Mesothelial cell of epicardium (in vitro differentiated cells): ENCODE measurements at regions not wholly inside any gene's neighbourhood (a gene's known extent, or its start where the extent isn't known, plus 50 kb on each side); places are given as distances from the start of the nearest gene placed in this dataset.

Source experiments
- DNase-seq, 2 experiments: peaks; one replicate each; pipeline ENCODE4 v3.0.0; 2021; ENCODE audit warnings: low spot score in 2 of 2; ENCODE audit not compliant: unreplicated experiment in 2 of 2
- H3K27ac Mint-ChIP-seq: 2 replicates; pipeline ENCODE4 v1.8.0; 2021; ENCODE audit warnings: mixed read lengths
- H3K27me3 Mint-ChIP-seq: 2 replicates; pipeline ENCODE4 v1.8.0; 2021; ENCODE audit warnings: low read depth, mixed read lengths
- H3K36me3 Mint-ChIP-seq: 2 replicates; pipeline ENCODE4 v1.8.0; 2021; ENCODE audit warnings: mixed read lengths
- H3K4me1 Mint-ChIP-seq: 2 replicates; pipeline ENCODE4 v1.8.0; 2021; ENCODE audit warnings: mixed read lengths
- H3K4me3 Mint-ChIP-seq: 2 replicates; pipeline ENCODE4 v1.8.0; 2021; ENCODE audit warnings: mild to moderate bottlenecking, moderate library complexity, mixed read lengths
- H3K9me3 Mint-ChIP-seq: 2 replicates; pipeline ENCODE4 v1.8.0; 2021; ENCODE audit warnings: mixed read lengths
- CTCF ChIP-seq: fragments of 200-600 bp; sonication (generic); IDR thresholded peaks from one replicate; pipeline ENCODE4 v1.5.0; 2021; ENCODE audit warnings: antibody characterized with exemption; ENCODE audit not compliant: unreplicated experiment

GRCh38 chr1:223031733-223032601 lies 111.1 kb downstream of the TLR5 start:
- no peak for TF ChIP-seq CTCF
- Mint-ChIP-seq H3K4me1 (peaks cover 43% of the 10 kb centered on the region), H3K27me3 (peaks cover 12% of the 10 kb centered on the region), H3K36me3 (no peaks in the 10 kb centered on the region), H3K4me3 (no peak overlapping the region), H3K9me3 (no peaks in the 10 kb centered on the region), H3K27ac (no peak overlapping the region)
- DNase-seq = no peak

- no peak overlapping the region for H3K4me3 Mint-ChIP-seq
- H3K27me3 Mint-ChIP-seq = peaks cover 10% of the 10 kb centered on the region
- no peak for TF ChIP-seq CTCF
- H3K9me3 Mint-ChIP-seq = no peaks in the 10 kb centered on the region
- H3K4me1 Mint-ChIP-seq = peaks cover 40% of the 10 kb centered on the region
- H3K27ac Mint-ChIP-seq = no peak overlapping the region
- no peak for DNase-seq
- H3K36me3 Mint-ChIP-seq = no peaks in the 10 kb centered on the region
Measured at GRCh38 chr1:223033658-223034057, 109.4 kb downstream of the TLR5 start.

DNA sequence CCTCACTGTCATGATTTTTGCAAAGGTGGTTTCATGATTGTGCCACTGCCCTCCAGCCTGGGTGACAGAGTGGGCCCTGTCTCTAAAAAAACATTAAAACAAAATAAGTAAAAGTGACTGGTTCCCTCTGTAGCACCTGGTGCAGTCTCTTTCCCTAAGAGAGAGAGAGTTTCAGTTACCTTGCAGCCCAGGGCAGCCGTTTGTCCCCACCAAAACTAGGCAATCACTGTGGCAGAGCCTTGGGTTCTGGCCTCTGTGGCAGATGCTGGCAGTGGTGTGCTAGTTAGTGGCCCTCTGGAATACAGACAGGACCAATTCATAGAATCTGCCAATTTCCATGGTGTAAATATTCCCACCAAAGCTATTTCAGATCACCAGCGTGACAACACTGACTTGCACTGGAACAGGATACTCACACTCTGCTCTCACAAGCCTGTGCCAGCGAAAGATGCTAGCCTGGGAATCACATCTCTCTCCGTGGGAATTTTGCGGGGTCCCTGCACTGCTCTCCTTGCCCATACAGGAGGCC lies 108.7 kb downstream of the TLR5 start:
- Mint-ChIP-seq H3K9me3 (no peaks in the 10 kb centered on the region), H3K27ac (no peak overlapping the region), H3K27me3 (peaks cover 4% of the 10 kb centered on the region), H3K4me3 (no peak overlapping the region), H3K4me1 (peaks cover 37% of the 10 kb centered on the region), H3K36me3 (no peaks in the 10 kb centered on the region)
- TF ChIP-seq CTCF = no peak
- DNase-seq = no peak

DNA sequence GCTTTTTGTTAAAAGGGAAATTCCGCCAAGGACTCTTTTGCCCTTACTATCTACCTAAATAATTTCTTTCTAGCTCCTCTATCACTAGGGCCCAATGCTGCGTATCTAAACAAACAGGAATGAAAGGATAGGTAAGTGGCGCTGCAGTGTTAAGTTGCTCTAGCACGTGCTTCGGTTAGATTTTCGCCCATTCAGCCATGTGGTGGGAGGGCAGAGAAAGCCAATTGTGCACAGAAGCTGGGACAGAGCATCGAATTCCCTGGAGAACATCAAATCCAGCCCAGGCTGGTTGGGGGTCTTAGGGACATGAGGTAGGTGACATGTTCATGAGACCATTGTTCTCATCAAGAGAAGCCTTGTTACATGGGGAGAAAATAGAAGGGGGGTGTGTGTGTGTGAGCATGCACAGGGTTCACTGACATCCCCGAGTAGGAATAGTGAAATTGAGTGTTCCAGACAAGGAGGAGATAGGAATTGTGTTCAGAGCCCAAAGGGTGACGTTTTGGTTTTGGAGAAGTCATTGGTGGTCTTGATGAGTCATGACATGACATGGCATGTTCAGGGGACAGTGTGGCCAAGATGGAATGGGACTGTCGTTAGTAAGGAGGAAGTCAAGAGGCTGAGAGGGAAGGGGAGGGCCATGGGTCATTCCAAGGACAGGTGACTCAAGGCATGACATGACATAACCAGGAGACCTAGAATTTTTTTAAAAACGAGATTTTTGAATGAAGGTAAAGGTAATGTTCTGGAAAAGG lies 107.1 kb downstream of the TLR5 start:
- peaks cover 1% of the 10 kb centered on the region for H3K27me3 Mint-ChIP-seq
- no peaks in the 10 kb centered on the region for H3K9me3 Mint-ChIP-seq
- H3K36me3 Mint-ChIP-seq = no peaks in the 10 kb centered on the region
- TF ChIP-seq CTCF = no peak
- H3K4me1 Mint-ChIP-seq = peaks cover 26% of the 10 kb centered on the region
- H3K4me3 Mint-ChIP-seq = no peak overlapping the region
- no peak overlapping the region for H3K27ac Mint-ChIP-seq
- DNase-seq = no peak

- Mint-ChIP-seq H3K4me1 (peaks cover 27% of the 10 kb centered on the region), H3K27ac (no peak overlapping the region), H3K4me3 (no peak overlapping the region), H3K36me3 (no peaks in the 10 kb centered on the region), H3K9me3 (no peaks in the 10 kb centered on the region), H3K27me3 (peaks cover 1% of the 10 kb centered on the region)
- no peak for DNase-seq
- TF ChIP-seq CTCF = no peak
Measured at GRCh38 chr1:223036479-223036845, 106.6 kb downstream of the TLR5 start.
